C1 segment of cervical spinal cord (tissue), 14 donors: ENCODE measurements at regions not wholly inside any gene's neighbourhood (a gene's known extent, or its start where the extent isn't known, plus 50 kb on each side); places are given as distances from the start of the nearest gene placed in this dataset.

ENCODE experiments used
- DNase-seq, 14 donors: peaks; one replicate each; lab custom pipeline; 2025; lab: John Stamatoyannopoulos, UW

DNA sequence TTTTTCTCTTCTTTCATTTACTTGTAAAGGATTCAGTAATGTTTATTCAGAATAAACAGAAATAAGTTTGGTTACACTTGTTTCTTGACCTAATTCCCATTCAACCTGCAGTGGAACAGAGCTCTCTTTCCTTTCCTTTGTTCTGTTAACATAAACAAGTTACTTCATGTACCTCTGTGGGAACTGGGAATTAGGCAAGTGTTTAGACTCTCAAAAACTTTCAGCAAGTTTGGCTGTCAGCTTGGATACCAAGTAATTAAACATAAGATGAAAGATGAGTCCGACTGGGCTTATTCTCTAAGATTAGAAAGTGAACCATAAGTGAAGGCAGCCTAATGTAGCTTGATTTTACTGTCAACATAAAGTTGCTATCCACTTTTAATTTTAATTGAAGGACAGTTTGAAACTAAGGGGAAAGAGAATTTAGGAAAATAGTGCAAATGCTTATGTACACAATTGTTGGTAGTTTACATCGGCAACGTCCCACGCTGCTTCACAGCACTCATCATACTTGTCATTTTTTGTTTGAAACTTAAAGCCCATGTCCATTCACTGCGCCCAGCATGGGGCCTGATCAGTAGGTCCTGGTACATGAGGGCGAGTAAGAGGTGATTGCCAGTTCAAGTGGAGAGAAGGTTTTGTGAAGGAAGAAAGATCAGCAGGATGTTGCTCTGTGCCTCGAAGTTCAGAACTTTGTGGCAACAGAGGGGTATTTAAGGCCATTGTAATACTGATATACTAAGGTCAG, 113.0 kb downstream of the PLEKHG1 start:
- DNase-seq: no peak

- no peak for DNase-seq
Measured at GRCh38 chr6:150713487-150713886, 113.8 kb downstream of the PLEKHG1 start.

GRCh38 chr6:150713931-150714330, 114.2 kb downstream of the PLEKHG1 start:
- no peak for DNase-seq

- no peak for DNase-seq
Measured at GRCh38 chr6:150715133-150715532, 115.4 kb downstream of the PLEKHG1 start.

- no peak for DNase-seq
Measured at GRCh38 chr6:150717419-150717818, 117.7 kb downstream of the PLEKHG1 start.

DNA sequence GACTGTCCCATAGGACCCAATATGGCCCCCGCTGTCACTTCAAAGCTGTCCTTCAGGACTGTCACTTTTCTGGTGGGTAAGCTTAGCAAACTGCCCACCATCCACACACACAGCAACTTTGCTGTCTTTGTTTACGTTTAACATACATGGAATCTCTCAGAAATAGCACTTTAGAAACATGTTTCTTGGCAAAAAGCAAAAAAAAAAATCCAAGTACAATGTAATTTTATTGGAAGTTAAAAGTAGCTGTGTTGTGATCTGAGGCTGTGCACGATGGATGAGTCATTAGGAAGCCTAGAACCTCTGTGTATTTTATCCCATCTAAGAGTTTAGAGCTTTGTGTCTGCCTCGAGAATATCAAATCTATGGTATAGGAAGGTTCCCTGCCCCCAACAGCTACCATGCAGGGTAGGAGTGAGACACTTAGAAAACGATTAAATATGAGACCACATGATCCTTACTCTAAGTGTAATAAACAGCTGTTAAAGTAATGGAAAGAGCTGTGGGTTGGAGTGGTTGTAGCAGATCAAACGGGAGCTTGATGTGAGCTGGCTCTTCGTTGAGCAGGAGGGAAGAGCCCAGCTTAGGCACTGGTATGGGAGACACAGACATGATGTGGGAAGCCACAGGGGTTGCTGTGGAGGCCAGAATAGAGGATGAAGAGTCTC, 119.5 kb downstream of the PLEKHG1 start:
- no peak for DNase-seq

DNA sequence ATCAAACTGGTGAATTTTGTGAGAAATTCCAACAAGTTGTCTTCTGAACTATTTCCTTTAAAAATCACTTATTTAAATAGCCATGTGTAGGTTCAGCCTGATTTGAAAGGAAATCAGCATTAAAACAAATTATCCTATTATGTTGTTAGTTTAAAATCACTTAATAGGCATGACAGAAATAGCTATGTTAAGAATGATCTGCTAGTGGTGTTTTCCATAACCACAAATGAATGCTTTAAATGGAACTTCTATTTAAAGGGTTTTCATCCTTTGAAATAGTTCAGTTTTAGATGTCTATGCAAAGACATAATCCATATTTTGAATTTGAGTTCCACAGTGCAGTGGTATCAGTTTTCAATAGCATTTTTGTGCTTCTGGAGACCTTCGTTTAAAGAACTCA, 120.1 kb downstream of the PLEKHG1 start:
- DNase-seq: no peak

- DNase-seq: peak in 5 of 14 donors; percentile 24 to 59 (median 27)
Measured at GRCh38 chr6:150720774-150721233, 121.1 kb downstream of the PLEKHG1 start.

DNA sequence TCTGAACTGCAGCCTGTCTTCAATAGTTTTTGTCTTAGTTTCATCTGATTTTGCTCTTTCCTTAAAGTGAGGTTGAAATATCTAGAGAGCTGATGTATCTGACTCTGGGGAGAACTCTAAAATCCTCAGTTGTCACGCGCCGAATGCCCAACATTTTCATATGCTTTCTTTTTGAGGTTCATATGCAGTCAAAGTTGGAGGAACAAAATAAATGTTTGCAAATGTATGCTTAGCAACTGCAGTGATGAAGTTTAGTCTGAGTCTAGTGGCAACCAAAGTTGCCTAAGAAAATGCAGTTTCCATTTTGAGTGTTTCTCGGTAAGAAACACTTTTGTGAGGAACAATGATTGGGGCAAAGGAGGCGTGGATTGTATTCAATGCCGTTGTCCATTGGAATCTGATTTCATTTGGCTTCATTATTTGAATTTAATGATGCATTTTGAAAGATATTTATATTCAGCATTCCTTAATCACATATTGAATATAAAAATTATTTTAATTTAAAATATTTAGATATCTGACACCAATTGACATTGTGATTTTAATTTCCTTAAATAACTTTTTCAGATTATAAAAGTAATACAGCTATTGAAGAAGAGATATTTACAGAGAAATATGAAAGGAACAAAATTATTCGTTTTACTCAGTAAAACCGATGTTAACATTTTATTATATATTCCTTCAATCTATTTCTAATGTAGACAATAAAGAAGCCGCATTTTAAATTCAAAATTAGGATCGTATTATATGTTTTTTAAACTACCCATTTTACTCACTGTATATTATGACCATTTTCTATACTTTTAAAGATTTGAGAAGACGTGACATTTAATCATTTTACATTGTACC, 122.0 kb downstream of the PLEKHG1 start:
- DNase-seq: no peak

DNA sequence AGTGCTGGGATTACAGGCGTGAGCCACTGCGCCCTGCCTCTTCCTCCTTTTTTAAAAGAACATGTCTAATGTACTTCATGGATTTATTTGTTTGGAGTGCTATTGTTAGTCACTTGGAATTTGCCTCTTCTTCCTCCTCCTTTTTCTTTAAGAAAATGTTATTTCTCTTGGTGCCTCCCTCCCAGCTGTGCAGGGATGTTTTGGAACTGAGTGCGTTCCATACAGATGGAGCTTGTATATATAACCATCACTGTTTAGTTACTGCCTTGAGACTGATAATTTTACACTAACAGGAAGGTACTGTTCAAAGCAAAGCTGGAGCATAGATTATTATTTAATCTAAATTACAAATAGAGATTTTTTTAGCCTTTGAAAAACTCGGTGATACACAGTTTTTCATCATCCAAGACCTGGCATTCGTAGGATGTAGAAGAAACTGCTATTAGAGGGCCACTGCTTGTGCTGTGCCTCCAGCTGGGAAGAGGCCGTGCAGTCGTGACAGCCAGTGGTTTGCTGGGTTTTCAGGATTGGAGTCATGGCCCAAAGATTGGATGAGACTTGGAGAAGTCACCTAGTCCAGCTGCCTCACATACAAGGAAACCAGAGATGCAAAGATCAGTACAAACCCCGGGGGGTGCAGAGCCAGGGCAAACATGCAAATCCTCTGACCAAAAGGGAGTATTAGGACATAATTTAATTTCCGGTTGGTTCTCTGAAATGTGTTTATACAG, 123.1 kb downstream of the PLEKHG1 start:
- DNase-seq: peak in 1 of 14 donors; percentile 33

DNA sequence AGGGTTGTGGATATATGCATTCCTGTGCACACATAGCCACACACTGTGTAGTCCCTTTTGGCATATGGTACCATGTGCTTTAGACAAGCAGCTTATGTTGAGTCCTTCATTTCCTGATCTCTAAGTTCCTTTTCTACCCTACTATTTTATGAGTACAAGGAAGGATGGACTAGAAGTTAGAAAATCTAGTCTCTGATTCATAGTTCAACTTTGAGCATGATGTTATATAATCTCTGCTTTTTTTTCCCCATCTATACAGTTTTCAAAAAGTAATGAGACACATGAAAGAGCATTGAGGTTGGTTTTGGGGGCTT, 123.6 kb downstream of the PLEKHG1 start:
- no peak for DNase-seq

DNA sequence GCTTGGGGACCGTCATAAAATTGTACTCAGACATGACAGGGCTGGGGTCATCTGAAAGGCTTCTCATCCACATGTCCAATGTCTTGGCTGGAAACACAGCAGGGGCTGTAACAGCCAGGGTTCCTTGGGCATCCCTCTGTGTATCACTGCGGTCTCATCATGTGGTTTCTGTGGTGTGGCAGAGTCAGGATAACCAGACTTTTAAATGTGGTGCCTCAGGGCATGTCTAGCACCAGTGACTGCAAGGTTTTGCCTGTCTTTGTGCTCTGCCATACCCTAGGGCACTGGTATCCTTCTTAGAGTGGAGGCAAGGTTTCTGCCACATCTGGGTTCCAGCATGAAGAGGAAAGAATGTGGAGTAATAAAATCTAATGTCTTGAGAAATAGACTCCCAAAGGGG, 124.2 kb downstream of the PLEKHG1 start:
- DNase-seq: no peak

GRCh38 chr6:150725795-150726194, 126.1 kb downstream of the PLEKHG1 start:
- no peak for DNase-seq

DNA sequence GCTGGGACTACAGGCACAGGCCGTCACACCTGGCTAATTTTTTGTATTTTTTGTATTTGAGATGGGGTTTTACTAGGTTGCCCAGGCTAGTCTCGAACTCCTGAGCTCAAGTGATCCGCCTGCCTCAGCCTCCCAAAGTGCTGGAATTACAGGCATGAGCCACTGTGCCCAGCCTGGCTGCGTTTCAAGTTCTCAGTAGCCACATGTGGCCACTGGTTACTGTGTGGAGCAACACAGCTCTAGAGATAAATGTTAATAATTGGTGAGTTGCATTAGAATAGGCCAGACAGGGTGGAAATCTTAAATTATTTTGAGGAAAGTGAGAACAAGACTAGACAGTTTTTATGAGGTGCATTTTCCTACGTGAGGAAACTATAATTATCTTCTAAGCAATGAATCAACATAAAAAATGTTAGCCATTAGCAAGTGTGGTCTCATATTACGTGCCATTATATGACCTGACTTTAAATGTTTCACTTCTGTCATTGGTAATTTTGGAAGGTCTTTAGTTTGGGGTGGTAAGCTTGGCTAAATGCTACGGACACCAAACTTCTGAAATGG, 129.6 kb downstream of the PLEKHG1 start:
- no peak for DNase-seq

DNA sequence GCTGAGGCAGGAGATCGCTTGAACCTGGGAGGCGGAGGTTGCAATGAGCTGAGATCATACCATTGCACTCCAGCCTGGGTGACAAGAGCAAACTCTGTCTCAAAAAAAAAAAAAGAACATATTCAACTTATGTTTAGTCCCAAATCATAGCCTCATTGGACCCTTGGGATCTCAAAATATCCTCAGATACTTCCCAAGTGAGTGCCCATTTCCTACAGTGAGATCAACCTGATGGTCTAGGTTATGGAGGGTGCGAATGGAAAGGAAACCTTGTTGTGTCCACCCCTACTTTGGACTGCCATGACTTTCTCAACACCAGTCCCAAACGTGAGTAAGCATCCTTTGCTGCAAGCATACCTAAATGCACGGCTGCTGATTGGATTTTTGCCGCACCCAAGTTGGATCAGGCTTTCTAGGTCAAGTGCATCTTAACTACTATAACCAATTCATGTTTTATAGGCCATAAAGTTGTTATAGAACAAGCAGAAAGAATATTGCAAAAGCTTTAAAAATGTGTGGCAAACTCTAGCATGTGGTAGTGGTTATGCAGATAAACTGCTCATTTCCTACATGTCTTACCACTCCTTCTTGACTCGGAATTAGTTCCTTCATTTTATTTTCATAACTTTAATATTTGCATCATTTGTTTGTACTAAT, 131.2 kb downstream of the PLEKHG1 start:
- no peak for DNase-seq

DNA sequence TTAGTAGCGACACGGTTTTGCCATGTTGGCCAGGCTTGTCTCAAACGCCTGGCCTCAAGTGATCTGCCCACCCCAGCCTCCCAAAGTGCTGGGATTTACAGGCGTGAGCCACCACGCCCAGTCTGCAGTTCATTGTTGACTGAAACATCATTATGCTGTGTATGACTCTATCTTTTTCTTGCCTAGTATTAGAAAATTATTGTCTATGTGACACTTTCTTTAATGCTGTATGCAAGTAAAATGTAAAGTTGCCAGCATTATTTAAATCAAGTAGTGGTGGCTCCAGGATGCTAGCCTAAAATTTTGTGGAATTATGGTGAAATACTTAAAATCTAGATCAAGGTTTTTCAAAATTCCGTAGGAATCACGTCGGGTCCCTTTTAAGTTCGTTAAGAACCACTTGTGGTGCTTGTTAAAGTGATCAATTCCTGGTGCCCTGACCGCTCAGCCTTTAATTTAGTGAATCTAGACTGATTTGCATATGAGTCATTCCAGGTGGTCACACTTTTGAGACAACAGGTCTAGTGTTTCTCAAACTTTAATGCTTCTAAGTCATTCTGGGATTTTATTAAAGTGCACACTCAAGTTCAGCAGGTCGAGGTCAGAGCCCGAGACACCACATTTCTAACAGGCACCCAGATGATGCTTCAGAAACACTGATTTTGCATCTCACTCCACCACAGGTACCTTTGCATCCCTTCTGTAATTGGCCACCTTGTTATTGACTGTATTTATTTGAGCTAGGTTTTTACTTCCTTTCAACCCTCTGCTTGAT, 132.6 kb upstream of the MTHFD1L start:
- no peak for DNase-seq

GRCh38 chr6:150733726-150734125, 131.8 kb upstream of the MTHFD1L start:
- no peak for DNase-seq

DNA sequence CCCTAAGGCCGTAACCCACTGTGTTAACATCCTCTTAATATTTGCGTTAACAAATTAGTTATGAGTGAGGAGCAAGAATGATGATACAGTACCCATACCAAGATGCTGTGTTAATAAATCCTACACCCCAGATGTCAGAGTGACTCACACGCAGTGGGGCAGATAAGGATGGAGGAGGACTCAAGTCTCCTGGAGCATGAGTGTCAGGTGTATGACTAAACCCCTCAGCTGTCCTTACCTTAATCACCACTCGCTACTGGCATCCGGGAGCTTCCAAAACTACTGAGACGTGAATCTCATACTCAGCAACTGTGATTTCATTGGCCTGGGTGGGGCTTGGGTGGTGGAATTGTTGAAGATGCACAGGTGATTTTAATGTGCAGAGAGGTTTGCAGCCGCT, 131.3 kb upstream of the MTHFD1L start:
- no peak for DNase-seq

DNA sequence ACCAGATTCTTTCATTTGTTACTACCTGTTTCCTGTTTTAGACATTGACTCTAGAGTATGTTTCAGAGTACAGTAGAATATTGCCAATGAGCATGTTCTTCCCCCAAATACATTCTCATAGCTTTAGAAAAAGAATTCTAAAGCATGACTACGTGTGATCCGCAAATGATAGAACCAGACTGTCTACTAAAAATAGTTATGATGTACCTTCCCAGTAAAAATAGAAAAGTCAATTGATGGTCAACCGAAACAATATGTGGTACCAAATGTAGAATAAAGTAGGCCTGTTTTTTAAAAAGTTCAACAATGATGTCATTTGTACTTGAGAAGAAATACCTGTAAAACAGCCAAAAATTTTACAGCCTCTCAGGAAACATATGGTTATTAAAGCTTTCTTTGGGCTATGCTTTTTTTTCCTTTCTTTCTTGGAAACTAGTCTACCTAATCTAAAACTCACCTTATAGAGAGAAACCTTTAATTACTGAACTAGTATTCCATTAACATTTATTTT, 130.1 kb upstream of the MTHFD1L start:
- DNase-seq: no peak

DNA sequence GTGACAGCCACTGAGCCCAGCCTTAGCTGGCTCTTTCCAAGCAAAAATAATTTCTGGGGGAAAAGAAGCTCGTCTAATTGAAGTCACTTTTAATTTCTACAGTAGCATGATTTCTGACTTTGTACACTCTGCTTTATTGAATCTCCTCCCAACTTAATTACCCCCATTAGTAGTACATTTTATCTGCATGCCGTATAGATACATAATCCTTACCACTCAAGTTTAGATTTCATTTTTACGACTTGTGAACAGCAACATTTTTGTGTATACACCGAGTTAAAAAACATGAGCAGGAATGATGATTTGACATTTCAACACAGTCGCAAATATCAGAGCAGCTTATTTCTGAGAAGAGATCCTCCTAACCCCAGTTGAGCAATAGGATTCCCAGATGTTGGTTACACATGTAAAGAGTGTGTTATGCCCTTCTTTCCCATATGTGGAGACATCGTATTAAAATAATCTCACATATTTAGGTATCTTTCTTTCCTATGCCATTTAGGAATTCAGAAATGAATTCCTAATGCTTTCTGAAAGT, 127.3 kb upstream of the MTHFD1L start:
- DNase-seq: no peak
